ENCODE measurements at regions not wholly inside any gene's neighbourhood (a gene's known extent, or its start where the extent isn't known, plus 50 kb on each side); places are given as distances from the start of the nearest gene placed in this dataset.

DNA sequence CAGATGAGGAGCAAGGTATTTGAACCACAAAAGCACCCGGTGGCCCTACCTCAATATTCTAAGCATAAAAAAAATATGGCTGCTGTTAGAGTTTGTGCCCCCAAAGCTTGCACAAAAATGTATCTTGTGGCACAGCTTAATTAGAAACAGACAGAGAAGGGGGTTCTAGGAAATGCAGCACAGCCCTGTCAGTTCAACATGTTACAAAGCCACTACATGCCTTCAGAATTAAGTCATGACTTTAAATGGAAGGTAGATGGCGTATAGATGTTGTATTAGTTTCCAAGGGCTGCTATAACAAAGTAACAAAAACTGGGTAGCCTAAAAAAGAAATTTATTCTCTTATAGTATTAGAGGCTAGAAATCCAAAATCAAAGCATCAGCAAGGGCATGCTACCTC lies 703.8 kb downstream of the DIAPH3 start:
- Histone ChIP-seq H2AFZ (no peak overlapping the region), H3K27ac (no peak overlapping the region), H3K9me3 (ENCODE audit: low read depth) (no peaks in the 10 kb centered on the region), H3K4me1 (ENCODE audit: insufficient read depth) (no peaks in the 10 kb centered on the region), H4K20me1 (ENCODE audit: insufficient read depth, poor library complexity, severe bottlenecking) (no peaks in the 10 kb centered on the region), H3K4me2 (no peak overlapping the region), H3K79me2 (no peaks in the 10 kb centered on the region), H3K4me3 (no peak overlapping the region), H3K27me3 (no peaks in the 10 kb centered on the region), H3K36me3 (replicated peaks; ENCODE audit: insufficient read depth, low read depth) (no peaks in the 10 kb centered on the region), H3K9me2 (replicated peaks; ENCODE audit: insufficient read depth) (no peaks in the 10 kb centered on the region)
- TF ChIP-seq EZH2phosphoT487 (IDR thresholded peaks at IDR 0.05; ENCODE audit: low read depth, severe bottlenecking, unreplicated experiment) = no peak
- TF ChIP-seq, protein P1, sequence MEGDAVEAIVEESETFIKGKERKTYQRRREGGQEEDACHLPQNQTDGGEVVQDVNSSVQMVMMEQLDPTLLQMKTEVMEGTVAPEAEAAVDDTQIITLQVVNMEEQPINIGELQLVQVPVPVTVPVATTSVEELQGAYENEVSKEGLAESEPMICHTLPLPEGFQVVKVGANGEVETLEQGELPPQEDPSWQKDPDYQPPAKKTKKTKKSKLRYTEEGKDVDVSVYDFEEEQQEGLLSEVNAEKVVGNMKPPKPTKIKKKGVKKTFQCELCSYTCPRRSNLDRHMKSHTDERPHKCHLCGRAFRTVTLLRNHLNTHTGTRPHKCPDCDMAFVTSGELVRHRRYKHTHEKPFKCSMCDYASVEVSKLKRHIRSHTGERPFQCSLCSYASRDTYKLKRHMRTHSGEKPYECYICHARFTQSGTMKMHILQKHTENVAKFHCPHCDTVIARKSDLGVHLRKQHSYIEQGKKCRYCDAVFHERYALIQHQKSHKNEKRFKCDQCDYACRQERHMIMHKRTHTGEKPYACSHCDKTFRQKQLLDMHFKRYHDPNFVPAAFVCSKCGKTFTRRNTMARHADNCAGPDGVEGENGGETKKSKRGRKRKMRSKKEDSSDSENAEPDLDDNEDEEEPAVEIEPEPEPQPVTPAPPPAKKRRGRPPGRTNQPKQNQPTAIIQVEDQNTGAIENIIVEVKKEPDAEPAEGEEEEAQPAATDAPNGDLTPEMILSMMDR (IDR thresholded peaks at IDR 0.05; ENCODE audit: poor library complexity) = no peak
- DNase-seq (ENCODE audit: low spot score) = no peak
- WGBS (ENCODE audit: low lambda C conversion rate, missing lambda C conversion rate) = 86% methylated on average over 2 of the region's 2 CpGs

DNA sequence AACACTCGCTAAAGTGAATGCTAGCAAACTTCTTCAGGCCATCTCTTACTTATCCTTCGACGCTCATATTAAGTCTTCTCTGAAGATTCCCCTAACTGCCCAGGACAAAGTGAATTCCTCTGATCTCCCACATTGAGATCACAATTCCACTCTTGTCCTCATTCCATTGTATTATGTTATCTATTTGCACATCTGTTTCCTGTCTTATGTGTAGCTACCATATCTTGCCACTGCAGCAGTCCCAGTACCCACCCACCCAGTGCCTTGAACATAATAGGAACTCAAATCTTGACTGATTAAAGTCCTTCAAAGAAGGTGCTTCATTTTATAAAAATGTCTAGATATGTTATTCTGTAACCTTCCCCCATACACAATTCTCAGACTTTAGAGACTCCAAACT lies 702.3 kb downstream of the DIAPH3 start:
- no peaks in the 10 kb centered on the region for H3K4me1 ChIP-seq (ENCODE audit: insufficient read depth)
- H3K36me3 ChIP-seq (replicated peaks; ENCODE audit: insufficient read depth, low read depth) = no peaks in the 10 kb centered on the region
- no peaks in the 10 kb centered on the region for H3K27me3 ChIP-seq
- no peaks in the 10 kb centered on the region for H3K9me2 ChIP-seq (replicated peaks; ENCODE audit: insufficient read depth)
- H3K79me2 ChIP-seq = no peaks in the 10 kb centered on the region
- no peak overlapping the region for H3K4me3 ChIP-seq
- H2AFZ ChIP-seq = no peak overlapping the region
- TF ChIP-seq, protein P1 (IDR thresholded peaks at IDR 0.05; ENCODE audit: poor library complexity) = no peak
- TF ChIP-seq EZH2 (IDR thresholded peaks at IDR 0.05; ENCODE audit: borderline replicate concordance) (no peak), EZH2phosphoT487 (IDR thresholded peaks at IDR 0.05; ENCODE audit: low read depth, severe bottlenecking, unreplicated experiment) (no peak)
- no peaks in the 10 kb centered on the region for H3K9me3 ChIP-seq (ENCODE audit: low read depth)
- H3K27ac ChIP-seq = no peak overlapping the region
- H3K4me2 ChIP-seq = no peak overlapping the region
- no peak for DNase-seq (ENCODE audit: low spot score)
- H4K20me1 ChIP-seq (ENCODE audit: insufficient read depth, poor library complexity, severe bottlenecking) = no peaks in the 10 kb centered on the region
- 59% methylated on average over 3 of the region's 3 CpGs for WGBS (ENCODE audit: low lambda C conversion rate, missing lambda C conversion rate)

DNA sequence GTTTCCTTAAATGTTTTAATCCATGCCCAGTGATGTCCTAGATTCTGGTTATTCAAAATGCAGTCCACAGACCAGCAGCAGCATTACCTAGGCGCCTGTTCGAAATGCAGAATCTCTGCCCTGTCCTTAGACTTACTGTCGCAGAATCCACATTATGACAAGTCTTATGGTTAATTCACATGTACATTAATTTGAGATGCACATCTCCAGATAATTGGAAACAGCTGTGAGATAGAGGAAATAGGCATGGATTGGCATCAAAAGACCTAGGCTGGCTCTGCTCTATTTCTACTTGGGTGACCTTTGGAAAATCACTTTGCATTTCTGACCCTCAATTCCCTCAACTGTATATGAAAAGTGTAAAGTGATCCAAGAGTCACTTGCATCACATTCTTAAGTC lies 700.7 kb downstream of the DIAPH3 start:
- Histone ChIP-seq H3K4me2 (no peak overlapping the region), H3K27ac (no peak overlapping the region), H3K9me2 (replicated peaks; ENCODE audit: insufficient read depth) (no peaks in the 10 kb centered on the region), H2AFZ (no peak overlapping the region), H3K79me2 (no peaks in the 10 kb centered on the region), H4K20me1 (ENCODE audit: insufficient read depth, poor library complexity, severe bottlenecking) (no peaks in the 10 kb centered on the region), H3K4me3 (no peak overlapping the region), H3K4me1 (ENCODE audit: insufficient read depth) (no peaks in the 10 kb centered on the region), H3K9me3 (ENCODE audit: low read depth) (no peaks in the 10 kb centered on the region), H3K36me3 (replicated peaks; ENCODE audit: insufficient read depth, low read depth) (no peaks in the 10 kb centered on the region), H3K27me3 (no peaks in the 10 kb centered on the region)
- TF ChIP-seq EZH2 (IDR thresholded peaks at IDR 0.05; ENCODE audit: borderline replicate concordance) (no peak), EZH2phosphoT487 (IDR thresholded peaks at IDR 0.05; ENCODE audit: low read depth, severe bottlenecking, unreplicated experiment) (no peak)
- TF ChIP-seq, protein P1 (IDR thresholded peaks at IDR 0.05; ENCODE audit: poor library complexity) = no peak
- WGBS (ENCODE audit: low lambda C conversion rate, missing lambda C conversion rate) = 89% methylated on average over 3 of the region's 3 CpGs
- DNase-seq (ENCODE audit: low spot score) = no peak

DNA sequence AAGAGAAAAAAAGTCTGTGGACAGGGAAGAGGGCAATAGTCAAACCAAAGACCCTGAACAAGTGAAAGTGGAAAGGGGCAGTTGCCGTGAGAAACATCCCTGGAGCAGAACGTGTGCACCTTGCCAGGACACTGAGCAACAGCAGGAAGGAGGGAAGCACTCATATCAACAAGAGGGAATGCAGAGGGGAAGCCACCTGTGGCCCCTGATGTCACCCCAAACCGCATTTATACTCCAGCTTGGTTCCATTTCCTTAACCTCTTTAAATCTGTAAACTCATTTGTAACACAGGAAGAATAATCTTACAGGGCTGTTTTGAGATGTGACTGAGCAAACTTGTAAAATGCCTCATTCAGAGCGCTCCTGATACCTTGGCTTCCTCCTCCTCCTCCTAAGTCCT lies 698.8 kb downstream of the DIAPH3 start:
- Histone ChIP-seq H3K4me3 (no peak overlapping the region), H3K27me3 (no peaks in the 10 kb centered on the region), H3K4me2 (no peak overlapping the region), H2AFZ (no peak overlapping the region), H3K27ac (no peak overlapping the region), H3K79me2 (no peaks in the 10 kb centered on the region), H3K36me3 (replicated peaks; ENCODE audit: insufficient read depth, low read depth) (no peaks in the 10 kb centered on the region), H3K9me2 (replicated peaks; ENCODE audit: insufficient read depth) (no peaks in the 10 kb centered on the region), H4K20me1 (ENCODE audit: insufficient read depth, poor library complexity, severe bottlenecking) (no peaks in the 10 kb centered on the region), H3K4me1 (ENCODE audit: insufficient read depth) (no peaks in the 10 kb centered on the region), H3K9me3 (ENCODE audit: low read depth) (no peaks in the 10 kb centered on the region)
- TF ChIP-seq EZH2phosphoT487 (IDR thresholded peaks at IDR 0.05; ENCODE audit: low read depth, severe bottlenecking, unreplicated experiment) (no peak), EZH2 (IDR thresholded peaks at IDR 0.05; ENCODE audit: borderline replicate concordance) (no peak)
- TF ChIP-seq, protein P1 (IDR thresholded peaks at IDR 0.05; ENCODE audit: poor library complexity) = no peak
- DNase-seq (ENCODE audit: low spot score) = no peak
- WGBS (ENCODE audit: low lambda C conversion rate, missing lambda C conversion rate) = 85% methylated on average over 4 of the region's 4 CpGs

Data from hepatocyte (in vitro differentiated cells).